CD4-positive, alpha-beta T cell treated with Interleukin-1 beta for 1 hour (primary cell): ENCODE measurements at regions not wholly inside any gene's neighbourhood (a gene's known extent, or its start where the extent isn't known, plus 50 kb on each side); places are given as distances from the start of the nearest gene placed in this dataset.

Experiments used
- DNase-seq, 2 donors: peaks; one replicate each; pipeline ENCODE4 v3.0.0-alpha.2; 2020 to 2022

GRCh38 chr13:27014406-27015359 lies 156.9 kb downstream of the USP12 start:
- DNase-seq = no peak

- no peak for DNase-seq
Measured at GRCh38 chr13:27012482-27013197, 159.0 kb downstream of the USP12 start.

GRCh38 chr13:27011661-27012060 lies 159.9 kb downstream of the USP12 start:
- no peak for DNase-seq

- DNase-seq = no peak
Measured at GRCh38 chr13:27008733-27009132, 162.9 kb downstream of the USP12 start.

- no peak for DNase-seq
Measured at GRCh38 chr13:27007166-27007565, 164.4 kb downstream of the USP12 start.

GRCh38 chr13:27006519-27007161 lies 165.0 kb downstream of the USP12 start:
- no peak for DNase-seq

- DNase-seq = no peak
Measured at GRCh38 chr13:27005976-27006518, 165.6 kb downstream of the USP12 start.

- DNase-seq = no peak
Measured at GRCh38 chr13:27005556-27005955, 166.1 kb downstream of the USP12 start.

- no peak for DNase-seq
Measured at GRCh38 chr13:27004866-27005265, 166.7 kb downstream of the USP12 start.

GRCh38 chr13:27004326-27004725 lies 167.3 kb downstream of the USP12 start:
- DNase-seq = no peak

- no peak for DNase-seq
Measured at GRCh38 chr13:27001705-27002104, 169.9 kb downstream of the USP12 start.

GRCh38 chr13:27000686-27001085 lies 170.9 kb downstream of the USP12 start:
- no peak for DNase-seq

GRCh38 chr13:26999499-26999898 lies 172.1 kb downstream of the USP12 start:
- DNase-seq = no peak

- no peak for DNase-seq
Measured at GRCh38 chr13:26998292-26998691, 173.3 kb downstream of the USP12 start.

GRCh38 chr13:26996965-26997752 lies 174.5 kb downstream of the USP12 start:
- no peak for DNase-seq

GRCh38 chr13:26995159-26995558 lies 176.5 kb downstream of the USP12 start:
- DNase-seq = no peak

- no peak for DNase-seq
Measured at GRCh38 chr13:26993780-26994179, 177.8 kb downstream of the USP12 start.

GRCh38 chr13:26992951-26993719 lies 178.5 kb downstream of the USP12 start:
- DNase-seq = no peak

GRCh38 chr13:26991508-26992181 lies 180.0 kb downstream of the USP12 start:
- no peak for DNase-seq

- no peak for DNase-seq
Measured at GRCh38 chr13:26989957-26990713, 181.5 kb downstream of the USP12 start.
